KMS-11 (cell line): ENCODE measurements at regions not wholly inside any gene's neighbourhood (a gene's known extent, or its start where the extent isn't known, plus 50 kb on each side); places are given as distances from the start of the nearest gene placed in this dataset.

ENCODE experiments used
- H2AFZ ChIP-seq: fragments of 200-600 bp; sonication (generic); 2 replicates; pipeline ENCODE4 v1.6.1; 2016; ENCODE audit warnings: antibody characterized with exemption, mixed run types, low read depth
- H3K27ac ChIP-seq: fragments of 200-600 bp; sonication (generic); 2 replicates; pipeline ENCODE4 v1.6.1; 2016; ENCODE audit warnings: mild to moderate bottlenecking, mixed run types
- H3K27me3 ChIP-seq: fragments of 200-600 bp; sonication (generic); 2 replicates; pipeline ENCODE4 v1.6.1; 2017; ENCODE audit warnings: mild to moderate bottlenecking, low read depth, mixed run types, moderate library complexity; ENCODE audit not compliant: insufficient read depth
- H3K36me3 ChIP-seq: fragments of 200-600 bp; sonication (generic); 2 replicates; pipeline ENCODE4 v1.6.1; 2017; ENCODE audit warnings: mild to moderate bottlenecking, mixed run types; ENCODE audit not compliant: insufficient read depth
- H3K4me1 ChIP-seq: fragments of 200-600 bp; sonication (generic); 2 replicates; pipeline ENCODE4 v1.6.1; 2016; ENCODE audit warnings: mild to moderate bottlenecking, low read depth, mixed run types; ENCODE audit not compliant: poor library complexity, severe bottlenecking
- H3K4me2 ChIP-seq: fragments of 200-600 bp; sonication (generic); 2 replicates; pipeline ENCODE4 v1.7.0; 2016; ENCODE audit warnings: mild to moderate bottlenecking, mixed run types
- H3K4me3 ChIP-seq: fragments of 200-600 bp; sonication (generic); IDR thresholded peaks from 2 replicates; pipeline ENCODE4 v1.6.1; 2017; ENCODE audit warnings: low read depth, low read length, mixed read lengths; ENCODE audit not compliant: insufficient read depth
- H3K79me2 ChIP-seq: fragments of 200-600 bp; sonication (generic); 2 replicates; pipeline ENCODE4 v1.6.1; 2016; ENCODE audit warnings: low read depth, mixed run types; ENCODE audit not compliant: insufficient read depth
- H3K9ac ChIP-seq: fragments of 200-600 bp; sonication (generic); 2 replicates; pipeline ENCODE4 v1.6.1; 2016; ENCODE audit warnings: mild to moderate bottlenecking, mixed run types
- H4K20me1 ChIP-seq: fragments of 200-600 bp; sonication (generic); 2 replicates; pipeline ENCODE4 v1.6.1; 2016; ENCODE audit warnings: mild to moderate bottlenecking, mixed run types; ENCODE audit not compliant: insufficient read depth
- TF ChIP-seq, protein P1 (sequence below): fragments of 200-600 bp; sonication (generic); conservative IDR thresholded peaks from 2 replicates; pipeline ENCODE4 v1.6.1; 2017; ENCODE audit warnings: low read depth, mild to moderate bottlenecking, antibody characterized with exemption, low read length, moderate library complexity, mixed read lengths

DNA sequence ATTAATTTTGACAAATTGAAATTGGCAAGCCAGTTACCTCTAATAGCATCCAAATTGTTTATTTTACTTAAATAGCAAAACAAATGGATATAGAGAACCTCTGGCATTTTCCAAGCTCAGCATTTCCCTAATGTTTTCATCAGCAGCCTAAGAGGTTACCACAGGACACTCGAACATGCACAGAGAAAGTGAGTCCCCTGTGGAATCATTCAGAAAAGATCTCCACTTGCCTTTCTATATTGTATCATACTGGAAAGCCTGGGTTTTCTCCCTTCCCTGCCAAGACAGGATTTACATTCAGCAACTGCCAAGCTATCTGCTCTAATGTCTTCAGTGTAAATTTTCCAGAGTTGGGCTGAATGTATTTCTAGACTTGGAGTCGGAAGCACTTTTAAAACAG is 188.9 kb downstream of the KCTD12 start:
- Histone ChIP-seq H3K4me3 (no peak overlapping the region), H3K4me2 (no peak overlapping the region), H3K27ac (no peak overlapping the region), H3K9ac (no peak overlapping the region), H2AFZ (no peak overlapping the region), H3K27me3 (no peaks in the 10 kb centered on the region), H3K36me3 (no peaks in the 10 kb centered on the region), H4K20me1 (no peaks in the 10 kb centered on the region), H3K4me1 (no peaks in the 10 kb centered on the region), H3K79me2 (no peaks in the 10 kb centered on the region)
- TF ChIP-seq, protein P1, sequence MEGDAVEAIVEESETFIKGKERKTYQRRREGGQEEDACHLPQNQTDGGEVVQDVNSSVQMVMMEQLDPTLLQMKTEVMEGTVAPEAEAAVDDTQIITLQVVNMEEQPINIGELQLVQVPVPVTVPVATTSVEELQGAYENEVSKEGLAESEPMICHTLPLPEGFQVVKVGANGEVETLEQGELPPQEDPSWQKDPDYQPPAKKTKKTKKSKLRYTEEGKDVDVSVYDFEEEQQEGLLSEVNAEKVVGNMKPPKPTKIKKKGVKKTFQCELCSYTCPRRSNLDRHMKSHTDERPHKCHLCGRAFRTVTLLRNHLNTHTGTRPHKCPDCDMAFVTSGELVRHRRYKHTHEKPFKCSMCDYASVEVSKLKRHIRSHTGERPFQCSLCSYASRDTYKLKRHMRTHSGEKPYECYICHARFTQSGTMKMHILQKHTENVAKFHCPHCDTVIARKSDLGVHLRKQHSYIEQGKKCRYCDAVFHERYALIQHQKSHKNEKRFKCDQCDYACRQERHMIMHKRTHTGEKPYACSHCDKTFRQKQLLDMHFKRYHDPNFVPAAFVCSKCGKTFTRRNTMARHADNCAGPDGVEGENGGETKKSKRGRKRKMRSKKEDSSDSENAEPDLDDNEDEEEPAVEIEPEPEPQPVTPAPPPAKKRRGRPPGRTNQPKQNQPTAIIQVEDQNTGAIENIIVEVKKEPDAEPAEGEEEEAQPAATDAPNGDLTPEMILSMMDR: no peak

DNA sequence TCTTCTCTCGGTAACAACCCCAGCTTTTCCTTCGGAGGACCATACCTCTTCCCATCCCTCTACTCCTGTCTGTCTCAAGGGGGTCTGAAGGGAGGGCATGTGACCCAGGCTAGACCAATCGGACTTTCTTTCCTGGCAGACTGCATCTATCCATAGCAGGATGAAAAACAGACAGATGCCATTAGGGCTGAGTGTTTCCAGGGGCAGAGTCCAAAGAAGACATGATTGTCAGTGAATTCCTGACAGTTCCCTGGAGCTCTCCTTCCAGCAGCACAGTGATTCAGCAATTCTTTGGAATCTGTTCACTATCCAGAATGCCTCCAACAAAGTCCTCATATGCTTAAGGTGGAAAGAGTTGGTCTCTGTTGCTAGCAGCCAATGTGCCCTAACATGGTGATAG is 189.8 kb downstream of the KCTD12 start:
- Histone ChIP-seq H3K4me1 (no peaks in the 10 kb centered on the region), H2AFZ (no peak overlapping the region), H3K4me2 (no peak overlapping the region), H3K27me3 (no peaks in the 10 kb centered on the region), H4K20me1 (no peaks in the 10 kb centered on the region), H3K9ac (no peak overlapping the region), H3K79me2 (no peaks in the 10 kb centered on the region), H3K4me3 (no peak overlapping the region), H3K36me3 (no peaks in the 10 kb centered on the region), H3K27ac (no peak overlapping the region)
- TF ChIP-seq, protein P1: no peak

DNA sequence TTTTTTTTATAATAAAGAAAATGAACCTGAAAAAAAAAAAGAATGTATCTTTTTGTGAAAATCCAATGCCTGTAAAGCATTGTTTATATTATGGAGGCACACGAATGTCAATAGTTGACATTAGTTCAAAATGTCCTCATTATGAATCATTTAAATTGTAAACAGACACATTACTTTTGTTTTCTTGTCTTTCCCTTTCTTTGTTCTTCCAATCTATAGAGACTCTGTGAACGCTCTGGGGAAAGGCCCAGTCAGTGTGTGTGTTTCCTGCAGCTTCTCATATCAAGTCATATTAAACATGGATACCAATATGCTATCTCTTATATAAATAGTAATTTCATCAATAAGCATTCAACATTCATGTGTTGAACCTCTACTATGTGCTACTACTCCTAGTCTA is 193.1 kb downstream of the KCTD12 start:
- TF ChIP-seq, protein P1: no peak
- no peaks in the 10 kb centered on the region for H3K4me1 ChIP-seq
- no peaks in the 10 kb centered on the region for H4K20me1 ChIP-seq
- no peaks in the 10 kb centered on the region for H3K79me2 ChIP-seq
- H2AFZ ChIP-seq: no peak overlapping the region
- H3K36me3 ChIP-seq: no peaks in the 10 kb centered on the region
- H3K9ac ChIP-seq: no peak overlapping the region
- no peak overlapping the region for H3K4me3 ChIP-seq
- no peak overlapping the region for H3K4me2 ChIP-seq
- no peaks in the 10 kb centered on the region for H3K27me3 ChIP-seq
- no peak overlapping the region for H3K27ac ChIP-seq

DNA sequence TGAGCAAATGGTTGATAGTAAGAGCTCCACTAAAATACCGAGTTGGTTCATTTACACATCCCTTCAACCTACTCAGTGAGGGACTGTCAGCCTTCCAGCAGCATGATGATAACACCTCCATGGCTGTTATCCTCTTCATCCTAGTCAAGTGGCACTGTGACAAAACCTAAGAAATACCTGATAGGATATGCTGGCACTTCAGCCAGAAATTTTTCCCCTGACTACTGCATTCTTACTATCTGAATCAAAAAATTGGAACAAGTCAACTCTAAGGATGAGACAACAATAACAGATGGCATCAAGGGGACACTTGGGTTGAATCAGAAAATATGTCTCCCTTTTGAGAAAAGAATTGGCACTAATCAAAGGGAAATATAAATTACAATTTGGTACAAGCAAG is 193.9 kb downstream of the KCTD12 start:
- Histone ChIP-seq H2AFZ (no peak overlapping the region), H3K9ac (no peak overlapping the region), H3K4me2 (no peak overlapping the region), H3K36me3 (no peaks in the 10 kb centered on the region), H3K27me3 (no peaks in the 10 kb centered on the region), H3K27ac (no peak overlapping the region), H3K4me1 (no peaks in the 10 kb centered on the region), H3K4me3 (no peak overlapping the region), H4K20me1 (no peaks in the 10 kb centered on the region), H3K79me2 (no peaks in the 10 kb centered on the region)
- TF ChIP-seq, protein P1: no peak

DNA sequence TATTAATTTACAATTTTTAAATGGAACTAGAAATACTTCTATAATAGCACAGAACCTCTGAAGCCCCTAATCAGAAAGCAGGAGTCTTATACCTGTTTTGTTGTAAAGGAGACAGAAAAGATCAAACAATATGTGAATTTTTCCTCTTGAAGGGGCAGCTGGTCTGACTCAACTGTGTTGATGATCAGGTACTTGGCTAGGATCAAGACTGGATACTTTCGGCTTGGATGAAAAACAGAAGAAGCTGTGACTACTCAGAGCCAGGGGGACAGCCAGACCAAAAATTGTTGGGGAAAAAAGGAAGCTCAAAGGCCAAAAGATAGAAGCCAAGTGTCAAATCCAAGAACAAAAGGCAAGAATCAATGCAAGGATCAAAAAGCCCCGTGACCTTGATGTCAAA is 195.6 kb downstream of the KCTD12 start:
- Histone ChIP-seq H3K27ac (no peak overlapping the region), H4K20me1 (no peaks in the 10 kb centered on the region), H3K36me3 (no peaks in the 10 kb centered on the region), H3K27me3 (no peaks in the 10 kb centered on the region), H3K4me3 (no peak overlapping the region), H3K4me1 (no peaks in the 10 kb centered on the region), H3K79me2 (no peaks in the 10 kb centered on the region), H3K4me2 (no peak overlapping the region), H2AFZ (no peak overlapping the region), H3K9ac (no peak overlapping the region)
- TF ChIP-seq, protein P1: no peak
